ENCODE measurements at regions not wholly inside any gene's neighbourhood (a gene's known extent, or its start where the extent isn't known, plus 50 kb on each side); places are given as distances from the start of the nearest gene placed in this dataset.

DNA sequence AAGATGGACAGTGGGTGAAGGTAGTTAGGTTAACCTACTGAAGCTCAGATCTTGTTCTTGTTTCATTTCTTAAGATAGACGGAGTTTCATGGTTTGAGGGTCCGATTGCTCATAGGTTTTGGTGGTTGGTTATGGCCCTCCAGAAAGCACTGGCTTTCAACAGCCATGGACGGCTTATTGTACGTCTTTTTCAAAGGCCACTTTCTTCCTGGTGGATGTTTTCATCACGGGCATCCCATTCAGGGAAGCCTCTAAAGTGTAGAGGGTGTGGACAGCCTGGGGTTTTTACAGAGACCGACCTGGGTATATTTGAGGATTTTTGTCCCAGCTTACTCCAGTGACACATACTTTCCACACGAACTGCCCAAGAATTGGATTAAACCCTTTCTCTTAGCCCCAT lies 132.7 kb upstream of the ONECUT1 start:
- TF ChIP-seq, protein P1, sequence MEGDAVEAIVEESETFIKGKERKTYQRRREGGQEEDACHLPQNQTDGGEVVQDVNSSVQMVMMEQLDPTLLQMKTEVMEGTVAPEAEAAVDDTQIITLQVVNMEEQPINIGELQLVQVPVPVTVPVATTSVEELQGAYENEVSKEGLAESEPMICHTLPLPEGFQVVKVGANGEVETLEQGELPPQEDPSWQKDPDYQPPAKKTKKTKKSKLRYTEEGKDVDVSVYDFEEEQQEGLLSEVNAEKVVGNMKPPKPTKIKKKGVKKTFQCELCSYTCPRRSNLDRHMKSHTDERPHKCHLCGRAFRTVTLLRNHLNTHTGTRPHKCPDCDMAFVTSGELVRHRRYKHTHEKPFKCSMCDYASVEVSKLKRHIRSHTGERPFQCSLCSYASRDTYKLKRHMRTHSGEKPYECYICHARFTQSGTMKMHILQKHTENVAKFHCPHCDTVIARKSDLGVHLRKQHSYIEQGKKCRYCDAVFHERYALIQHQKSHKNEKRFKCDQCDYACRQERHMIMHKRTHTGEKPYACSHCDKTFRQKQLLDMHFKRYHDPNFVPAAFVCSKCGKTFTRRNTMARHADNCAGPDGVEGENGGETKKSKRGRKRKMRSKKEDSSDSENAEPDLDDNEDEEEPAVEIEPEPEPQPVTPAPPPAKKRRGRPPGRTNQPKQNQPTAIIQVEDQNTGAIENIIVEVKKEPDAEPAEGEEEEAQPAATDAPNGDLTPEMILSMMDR (IDR thresholded peaks at IDR 0.05; ENCODE audit: insufficient read depth, low read length, poor library complexity, severe bottlenecking) = no peak
- TF ChIP-seq EZH2phosphoT487 (conservative IDR thresholded peaks at IDR 0.05; ENCODE audit: low read length) = no peak

Measured in SU-DHL-6 (cell line).